ENCODE measurements at regions not wholly inside any gene's neighbourhood (a gene's known extent, or its start where the extent isn't known, plus 50 kb on each side); places are given as distances from the start of the nearest gene placed in this dataset.
"Not testable (repeated sequence)": the region's sequence is repeated elsewhere in the genome, so short reads cannot be mapped to it uniquely, and the experiment has no call there.

- TF ChIP-seq, protein P1, sequence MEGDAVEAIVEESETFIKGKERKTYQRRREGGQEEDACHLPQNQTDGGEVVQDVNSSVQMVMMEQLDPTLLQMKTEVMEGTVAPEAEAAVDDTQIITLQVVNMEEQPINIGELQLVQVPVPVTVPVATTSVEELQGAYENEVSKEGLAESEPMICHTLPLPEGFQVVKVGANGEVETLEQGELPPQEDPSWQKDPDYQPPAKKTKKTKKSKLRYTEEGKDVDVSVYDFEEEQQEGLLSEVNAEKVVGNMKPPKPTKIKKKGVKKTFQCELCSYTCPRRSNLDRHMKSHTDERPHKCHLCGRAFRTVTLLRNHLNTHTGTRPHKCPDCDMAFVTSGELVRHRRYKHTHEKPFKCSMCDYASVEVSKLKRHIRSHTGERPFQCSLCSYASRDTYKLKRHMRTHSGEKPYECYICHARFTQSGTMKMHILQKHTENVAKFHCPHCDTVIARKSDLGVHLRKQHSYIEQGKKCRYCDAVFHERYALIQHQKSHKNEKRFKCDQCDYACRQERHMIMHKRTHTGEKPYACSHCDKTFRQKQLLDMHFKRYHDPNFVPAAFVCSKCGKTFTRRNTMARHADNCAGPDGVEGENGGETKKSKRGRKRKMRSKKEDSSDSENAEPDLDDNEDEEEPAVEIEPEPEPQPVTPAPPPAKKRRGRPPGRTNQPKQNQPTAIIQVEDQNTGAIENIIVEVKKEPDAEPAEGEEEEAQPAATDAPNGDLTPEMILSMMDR (IDR thresholded peaks at IDR 0.05): not testable (repeated sequence)
- TF ChIP-seq POLR2AphosphoS5 (IDR thresholded peaks at IDR 0.05): not testable (repeated sequence)
These were observed 106.3 kb upstream of the ZNF536 start for GRCh38 chr19:30265918-30266317.
